ENCODE measurements at regions not wholly inside any gene's neighbourhood (a gene's known extent, or its start where the extent isn't known, plus 50 kb on each side); places are given as distances from the start of the nearest gene placed in this dataset.

DNA sequence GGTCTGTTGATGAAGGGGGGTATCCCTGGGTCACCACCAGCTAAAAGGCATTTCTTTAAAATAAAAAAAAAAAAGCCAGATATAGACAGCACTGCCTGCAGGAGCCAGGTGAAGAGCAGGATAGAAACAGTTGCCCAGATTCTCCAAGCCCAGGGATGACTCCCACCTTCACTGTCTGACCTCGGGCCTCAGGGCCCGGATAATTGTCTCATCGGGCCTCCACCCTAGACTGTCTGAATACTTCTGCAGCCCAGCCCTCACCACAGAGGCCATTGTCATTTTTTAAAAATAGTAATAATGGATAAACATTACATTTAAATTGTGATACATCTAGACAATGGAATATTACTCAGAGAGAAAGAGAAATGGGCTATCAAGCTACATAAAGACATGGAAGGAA is 92.8 kb upstream of the TNRC6C start:
- no peak for TF ChIP-seq EZH2phosphoT487 (conservative IDR thresholded peaks at IDR 0.05; ENCODE audit: low read length)
- TF ChIP-seq, protein P1, sequence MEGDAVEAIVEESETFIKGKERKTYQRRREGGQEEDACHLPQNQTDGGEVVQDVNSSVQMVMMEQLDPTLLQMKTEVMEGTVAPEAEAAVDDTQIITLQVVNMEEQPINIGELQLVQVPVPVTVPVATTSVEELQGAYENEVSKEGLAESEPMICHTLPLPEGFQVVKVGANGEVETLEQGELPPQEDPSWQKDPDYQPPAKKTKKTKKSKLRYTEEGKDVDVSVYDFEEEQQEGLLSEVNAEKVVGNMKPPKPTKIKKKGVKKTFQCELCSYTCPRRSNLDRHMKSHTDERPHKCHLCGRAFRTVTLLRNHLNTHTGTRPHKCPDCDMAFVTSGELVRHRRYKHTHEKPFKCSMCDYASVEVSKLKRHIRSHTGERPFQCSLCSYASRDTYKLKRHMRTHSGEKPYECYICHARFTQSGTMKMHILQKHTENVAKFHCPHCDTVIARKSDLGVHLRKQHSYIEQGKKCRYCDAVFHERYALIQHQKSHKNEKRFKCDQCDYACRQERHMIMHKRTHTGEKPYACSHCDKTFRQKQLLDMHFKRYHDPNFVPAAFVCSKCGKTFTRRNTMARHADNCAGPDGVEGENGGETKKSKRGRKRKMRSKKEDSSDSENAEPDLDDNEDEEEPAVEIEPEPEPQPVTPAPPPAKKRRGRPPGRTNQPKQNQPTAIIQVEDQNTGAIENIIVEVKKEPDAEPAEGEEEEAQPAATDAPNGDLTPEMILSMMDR (IDR thresholded peaks at IDR 0.05; ENCODE audit: insufficient read depth, low read length, poor library complexity, severe bottlenecking), result no peak
- Histone ChIP-seq H3K36me3 (ENCODE audit: low read length) (no peaks in the 10 kb centered on the region), H3K9me3 (ENCODE audit: insufficient read depth, low read length) (no peaks in the 10 kb centered on the region), H3K9me2 (replicated peaks; ENCODE audit: insufficient read depth, low read length) (no peaks in the 10 kb centered on the region), H3K9ac (ENCODE audit: low read length) (no peak overlapping the region), H2AFZ (ENCODE audit: low read depth, low read length, severe bottlenecking) (no peak overlapping the region), H3K27ac (ENCODE audit: low read depth, low read length) (no peak overlapping the region), H3K27me3 (ENCODE audit: low read length) (no peaks in the 10 kb centered on the region), H3F3A (ENCODE audit: insufficient read depth) (0 out of 2 replicates have a peak, but pooled peaks cover 8% of the 10 kb centered on the region), H3K4me3 (ENCODE audit: insufficient read depth, low read length, poor library complexity, severe bottlenecking) (no peak overlapping the region), H3K79me2 (ENCODE audit: insufficient read depth, low read length) (no peaks in the 10 kb centered on the region), H3K4me2 (ENCODE audit: low read depth, low read length, poor library complexity, severe bottlenecking) (no peak overlapping the region), H4K20me1 (ENCODE audit: low read depth, low read length) (no peaks in the 10 kb centered on the region)

DNA sequence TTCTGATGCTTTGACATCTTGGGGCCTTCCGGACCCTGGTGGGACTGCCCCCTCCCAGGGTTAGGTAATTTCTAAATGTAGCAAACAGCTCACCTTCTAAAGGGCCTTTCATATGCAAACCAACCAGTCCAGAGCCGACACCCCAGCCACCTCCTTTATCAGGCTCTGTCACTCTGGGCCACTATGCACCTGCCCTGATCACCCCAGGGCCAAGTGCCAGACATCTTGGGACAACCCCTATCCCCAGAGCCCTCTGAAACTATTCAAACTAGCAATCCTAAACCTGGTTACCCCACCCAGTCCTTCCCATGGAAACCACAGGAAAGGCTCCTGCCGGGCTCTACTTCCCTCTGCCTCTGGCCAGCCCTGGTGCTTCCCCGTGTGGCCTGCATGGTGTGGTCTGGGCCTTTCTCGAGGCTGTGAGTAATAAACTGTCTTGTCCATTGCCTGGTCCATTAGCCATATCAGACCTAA is 91.2 kb upstream of the TNRC6C start:
- H3K36me3 ChIP-seq (ENCODE audit: low read length), result no peaks in the 10 kb centered on the region
- no peaks in the 10 kb centered on the region for H3K79me2 ChIP-seq (ENCODE audit: insufficient read depth, low read length)
- H3K9me2 ChIP-seq (replicated peaks; ENCODE audit: insufficient read depth, low read length), result no peaks in the 10 kb centered on the region
- H3K9ac ChIP-seq (ENCODE audit: low read length), result no peak overlapping the region
- TF ChIP-seq EZH2phosphoT487 (conservative IDR thresholded peaks at IDR 0.05; ENCODE audit: low read length), result no peak
- TF ChIP-seq, protein P1 (IDR thresholded peaks at IDR 0.05; ENCODE audit: insufficient read depth, low read length, poor library complexity, severe bottlenecking), result no peak
- H3K4me2 ChIP-seq (ENCODE audit: low read depth, low read length, poor library complexity, severe bottlenecking), result peak overlapping the region; percentile 22
- H3K27ac ChIP-seq (ENCODE audit: low read depth, low read length), result peak overlapping the region; percentile 42; the same call in 1 of the 2 replicates
- H4K20me1 ChIP-seq (ENCODE audit: low read depth, low read length), result no peaks in the 10 kb centered on the region
- H3K27me3 ChIP-seq (ENCODE audit: low read length), result no peaks in the 10 kb centered on the region
- H3F3A ChIP-seq (ENCODE audit: insufficient read depth), result 0 out of 2 replicates have a peak, but pooled peaks cover 8% of the 10 kb centered on the region
- H2AFZ ChIP-seq (ENCODE audit: low read depth, low read length, severe bottlenecking), result no peak overlapping the region
- no peaks in the 10 kb centered on the region for H3K9me3 ChIP-seq (ENCODE audit: insufficient read depth, low read length)
- no peak overlapping the region for H3K4me3 ChIP-seq (ENCODE audit: insufficient read depth, low read length, poor library complexity, severe bottlenecking)

DNA sequence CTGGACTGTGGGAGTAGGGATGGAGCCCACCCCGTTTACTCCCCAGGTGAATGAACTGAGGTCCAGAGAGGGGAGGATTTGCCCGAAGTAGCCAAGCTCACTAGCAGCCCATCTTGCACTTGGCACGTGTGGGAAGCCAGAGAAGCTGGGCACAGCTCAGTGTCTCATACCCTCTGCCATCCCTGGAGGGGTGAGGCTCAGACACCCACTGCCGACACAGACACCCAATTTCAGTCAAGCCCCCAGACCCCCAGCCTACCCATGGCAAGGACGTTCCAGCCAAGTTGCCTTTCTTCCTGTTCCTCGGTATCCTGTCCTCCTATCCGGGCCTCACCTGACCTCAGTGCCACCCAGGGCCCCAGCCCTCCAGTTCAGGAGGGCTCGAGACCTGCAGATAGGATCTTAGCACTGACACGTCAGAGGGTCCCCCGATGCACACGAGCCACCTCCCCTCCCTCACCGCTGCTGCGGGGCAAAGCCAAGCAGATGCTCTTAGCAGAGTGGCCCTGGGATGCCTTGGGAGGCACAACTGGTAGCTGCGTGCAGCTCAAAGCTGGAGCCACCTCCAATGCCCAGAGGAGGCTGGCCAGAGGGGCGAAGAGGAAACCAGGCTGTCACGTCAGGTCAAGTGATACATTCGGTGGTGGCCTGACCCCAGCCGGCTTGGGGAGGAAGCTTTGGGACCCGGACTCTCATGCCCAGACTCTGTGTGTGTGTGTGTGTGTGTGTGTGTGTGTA is 90.4 kb upstream of the TNRC6C start:
- H2AFZ ChIP-seq (ENCODE audit: low read depth, low read length, severe bottlenecking), result no peak overlapping the region
- no peak overlapping the region for H3K4me3 ChIP-seq (ENCODE audit: insufficient read depth, low read length, poor library complexity, severe bottlenecking)
- H3K4me2 ChIP-seq (ENCODE audit: low read depth, low read length, poor library complexity, severe bottlenecking), result no peak overlapping the region
- H3K27me3 ChIP-seq (ENCODE audit: low read length), result no peaks in the 10 kb centered on the region
- no peaks in the 10 kb centered on the region for H3K9me2 ChIP-seq (replicated peaks; ENCODE audit: insufficient read depth, low read length)
- no peaks in the 10 kb centered on the region for H3K36me3 ChIP-seq (ENCODE audit: low read length)
- no peaks in the 10 kb centered on the region for H3K79me2 ChIP-seq (ENCODE audit: insufficient read depth, low read length)
- no peak overlapping the region for H3K9ac ChIP-seq (ENCODE audit: low read length)
- H3K9me3 ChIP-seq (ENCODE audit: insufficient read depth, low read length), result no peaks in the 10 kb centered on the region
- 0 out of 2 replicates have a peak, but pooled peaks cover 8% of the 10 kb centered on the region for H3F3A ChIP-seq (ENCODE audit: insufficient read depth)
- H4K20me1 ChIP-seq (ENCODE audit: low read depth, low read length), result no peaks in the 10 kb centered on the region
- TF ChIP-seq EZH2phosphoT487 (conservative IDR thresholded peaks at IDR 0.05; ENCODE audit: low read length), result no peak
- TF ChIP-seq, protein P1 (IDR thresholded peaks at IDR 0.05; ENCODE audit: insufficient read depth, low read length, poor library complexity, severe bottlenecking), result no peak
- peak overlapping the region; percentile 42; the same call in 1 of the 2 replicates for H3K27ac ChIP-seq (ENCODE audit: low read depth, low read length)
